HG02623 (cell line): ENCODE measurements at regions not wholly inside any gene's neighbourhood (a gene's known extent, or its start where the extent isn't known, plus 50 kb on each side); places are given as distances from the start of the nearest gene placed in this dataset.

ENCODE experiments used
- ATAC-seq: cut with Tn5 transposase; IDR thresholded peaks from one replicate; pipeline ENCODE4 v1.9.1; 2021; ENCODE audit warnings: moderate library complexity; ENCODE audit not compliant: unreplicated experiment

DNA sequence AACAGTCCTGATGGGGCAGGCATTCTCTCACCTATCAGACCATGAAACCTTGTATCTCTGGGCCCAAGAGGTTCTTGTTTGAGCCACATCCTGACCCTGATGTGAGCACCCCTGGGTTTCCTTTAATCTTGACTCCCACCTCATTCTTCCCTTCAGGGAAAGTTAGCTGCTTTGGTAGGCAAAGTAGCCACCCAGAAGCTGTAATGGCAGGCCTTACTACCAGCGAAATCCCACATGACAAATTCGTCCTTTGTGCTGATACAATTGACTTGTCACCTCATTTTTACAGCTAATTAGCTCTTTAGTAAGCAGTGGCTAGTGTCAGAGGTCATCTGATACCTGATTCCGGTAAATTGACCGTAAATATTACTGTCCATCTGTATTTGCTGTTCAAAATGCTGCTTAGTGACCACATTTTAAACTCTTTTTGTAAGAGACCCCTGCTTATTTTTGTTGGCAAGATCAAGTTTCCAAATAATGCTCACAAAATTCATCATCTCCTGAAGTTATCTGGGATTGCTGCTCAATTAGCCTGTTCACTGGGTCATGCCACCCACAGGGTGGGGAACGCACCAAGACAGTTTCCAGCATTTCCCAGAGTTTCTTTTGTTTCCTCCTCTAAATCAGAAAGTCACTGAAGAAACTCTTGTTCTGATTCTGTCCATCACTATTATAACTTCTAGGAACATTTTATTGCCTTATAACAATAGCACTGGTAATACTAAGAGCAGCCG lies 329.7 kb downstream of the GPAT3 start:
- no peak for ATAC-seq

DNA sequence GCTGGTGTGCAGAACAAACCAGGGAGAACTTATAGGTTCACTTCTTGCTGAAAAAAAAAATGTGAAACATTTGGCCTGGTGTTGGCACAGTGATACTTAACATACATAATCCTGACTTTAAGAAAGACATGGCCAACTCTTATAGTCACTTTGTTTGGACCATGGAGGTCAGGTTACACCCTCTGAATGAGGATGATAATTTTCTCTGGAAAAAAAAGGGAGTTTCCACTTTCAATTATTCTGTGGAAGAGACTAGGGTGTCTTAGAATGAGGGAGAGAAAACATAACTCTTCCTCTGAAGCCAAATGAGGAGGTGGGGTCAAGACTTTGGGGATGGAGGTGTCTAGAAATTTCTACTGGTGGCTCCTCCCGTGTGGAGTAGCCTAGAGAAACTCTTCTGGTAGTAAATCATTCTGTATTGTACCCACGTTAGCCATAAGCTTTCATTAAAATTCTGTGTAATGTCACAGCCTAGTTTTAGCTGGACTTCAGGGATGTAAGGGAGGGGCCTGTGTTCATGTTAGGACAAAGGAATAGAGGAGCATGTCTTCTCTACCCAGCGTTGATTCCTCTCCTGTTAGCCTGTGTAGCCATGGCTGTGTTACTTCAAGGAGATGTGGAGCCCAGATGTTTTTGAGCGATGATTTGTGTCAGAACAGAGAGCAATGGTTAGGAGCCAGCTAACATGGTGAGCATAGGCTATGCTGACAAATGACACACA lies 328.3 kb downstream of the GPAT3 start:
- ATAC-seq = no peak

DNA sequence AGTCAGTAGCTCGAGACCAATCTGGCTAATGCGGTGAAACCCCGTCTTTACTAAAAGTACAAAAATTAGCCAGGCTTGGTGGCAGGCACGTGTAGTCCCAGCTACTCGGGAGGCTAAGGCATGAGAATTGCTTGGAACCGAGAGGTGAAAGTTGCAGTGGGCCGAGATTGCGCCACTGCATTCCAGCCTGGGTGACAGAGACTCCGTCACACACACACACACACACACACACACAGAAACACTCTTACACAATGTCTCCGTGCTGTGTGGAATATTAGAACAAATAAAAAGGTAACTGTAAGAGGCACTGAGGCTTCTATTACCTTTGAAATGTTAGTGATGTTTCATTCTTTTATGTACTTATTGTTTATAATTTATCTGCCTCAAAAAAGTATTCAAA lies 326.6 kb downstream of the GPAT3 start:
- no peak for ATAC-seq

DNA sequence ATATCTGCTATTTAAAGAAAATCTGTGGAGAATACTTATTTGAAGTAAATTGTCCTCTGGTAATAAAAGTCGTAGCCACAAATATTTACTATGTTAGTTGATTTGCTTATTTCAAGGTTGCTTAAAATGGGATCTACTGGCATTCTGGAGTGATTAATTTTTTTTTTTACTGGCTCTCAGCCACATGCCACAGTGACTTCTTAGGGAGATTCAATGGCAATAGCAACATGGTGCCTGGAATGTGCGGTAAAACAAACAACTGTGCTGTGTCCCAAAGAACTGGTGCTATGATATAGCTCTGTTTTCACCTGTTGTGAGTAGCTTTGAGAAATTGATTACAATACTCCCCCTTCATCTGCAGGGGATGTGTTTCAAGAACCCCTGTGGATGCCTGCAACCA lies 324.3 kb downstream of the GPAT3 start:
- no peak for ATAC-seq

DNA sequence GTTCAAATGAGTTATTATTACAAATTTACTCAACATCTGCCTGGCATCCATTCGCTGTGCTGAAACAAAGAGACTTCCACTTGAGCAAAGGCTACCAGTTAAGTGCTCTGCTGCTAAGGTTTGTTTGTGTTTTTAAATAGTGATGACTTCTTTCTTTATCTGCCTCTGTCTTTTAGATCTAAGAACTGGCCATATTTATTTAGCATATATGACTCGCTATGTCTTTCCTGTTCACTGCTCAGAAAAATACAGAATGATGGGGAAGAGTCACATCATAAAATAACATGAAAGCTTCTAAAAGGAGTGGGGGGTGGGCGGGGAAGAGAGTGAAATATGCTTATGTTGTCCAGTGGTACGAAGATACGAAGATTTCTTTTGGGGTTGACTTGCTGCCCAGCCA lies 322.2 kb downstream of the GPAT3 start:
- no peak for ATAC-seq

DNA sequence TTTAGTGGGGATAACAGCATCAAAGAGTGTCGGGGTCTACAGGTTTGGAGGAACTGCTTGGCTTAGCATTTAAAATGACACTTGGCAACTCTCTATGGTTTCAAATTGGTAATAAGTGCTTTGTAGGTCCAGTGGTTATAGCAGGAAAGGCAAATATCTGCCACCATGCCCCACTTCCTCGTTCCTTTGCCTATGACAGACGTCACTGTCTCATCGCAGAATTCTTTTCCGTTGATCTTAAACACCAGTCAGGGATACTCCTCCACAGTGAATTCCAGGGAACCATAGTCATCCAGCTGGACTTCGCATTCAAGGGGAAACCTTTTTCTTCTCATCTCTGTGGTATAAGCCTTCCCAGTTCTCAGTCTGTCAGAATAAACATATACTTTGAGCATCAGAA lies 319.1 kb downstream of the GPAT3 start:
- ATAC-seq = no peak

DNA sequence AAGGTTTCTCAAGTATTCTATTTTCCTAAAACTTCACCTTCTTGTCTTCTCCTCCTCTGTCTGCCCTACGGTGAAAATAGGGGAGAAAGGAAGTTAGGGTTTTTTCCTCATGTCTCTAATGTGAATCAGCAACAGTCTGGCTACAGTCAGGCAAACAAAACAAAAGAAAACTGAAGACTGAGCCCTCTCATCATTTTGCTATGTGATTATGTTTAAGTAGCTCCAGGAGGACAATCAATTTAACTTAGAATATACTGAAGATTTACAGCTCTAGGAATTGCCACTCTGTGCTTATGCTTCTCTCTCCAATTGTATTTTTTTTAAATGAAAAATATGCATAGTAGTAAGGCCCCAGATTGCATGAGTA lies 316.2 kb downstream of the GPAT3 start:
- no peak for ATAC-seq

DNA sequence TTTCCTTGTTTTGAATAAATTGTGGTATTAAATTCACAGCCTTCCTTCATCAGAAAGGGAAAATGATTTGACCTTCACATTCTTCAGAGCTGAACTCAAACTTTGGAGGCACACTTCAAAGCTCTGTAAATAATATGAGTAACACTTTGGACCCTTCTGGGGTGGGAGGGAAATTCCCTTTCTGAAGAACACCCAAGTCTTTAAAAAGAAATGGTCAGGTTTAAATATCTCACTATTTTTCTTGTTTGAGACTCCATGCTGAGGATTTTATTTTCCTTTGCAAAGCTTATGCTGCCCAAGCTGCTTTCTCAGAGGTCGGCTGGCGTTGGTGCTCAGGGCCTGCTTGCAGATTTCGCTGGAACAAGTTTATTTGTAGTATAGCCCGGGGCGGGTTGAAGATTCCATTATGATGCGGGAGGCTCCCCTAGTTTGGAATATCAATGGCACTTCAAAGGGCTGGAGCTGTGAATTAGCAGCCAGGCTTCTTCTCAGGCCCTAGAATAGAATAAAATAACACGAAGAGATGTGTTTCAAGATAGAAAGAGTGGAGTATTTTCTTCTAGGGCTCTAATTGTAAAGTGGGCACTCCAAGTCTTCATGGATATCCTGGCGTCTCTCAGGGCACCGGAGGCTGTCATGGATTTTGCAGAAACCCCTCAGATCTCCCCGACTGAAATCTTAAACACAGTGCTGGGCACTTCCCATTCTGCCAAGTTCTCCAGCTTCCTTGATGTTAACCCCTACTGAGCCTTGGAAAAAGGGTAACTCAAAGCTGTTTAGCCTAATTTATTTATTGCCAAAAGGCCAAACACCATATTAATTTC lies 315.6 kb downstream of the GPAT3 start:
- ATAC-seq = no peak

DNA sequence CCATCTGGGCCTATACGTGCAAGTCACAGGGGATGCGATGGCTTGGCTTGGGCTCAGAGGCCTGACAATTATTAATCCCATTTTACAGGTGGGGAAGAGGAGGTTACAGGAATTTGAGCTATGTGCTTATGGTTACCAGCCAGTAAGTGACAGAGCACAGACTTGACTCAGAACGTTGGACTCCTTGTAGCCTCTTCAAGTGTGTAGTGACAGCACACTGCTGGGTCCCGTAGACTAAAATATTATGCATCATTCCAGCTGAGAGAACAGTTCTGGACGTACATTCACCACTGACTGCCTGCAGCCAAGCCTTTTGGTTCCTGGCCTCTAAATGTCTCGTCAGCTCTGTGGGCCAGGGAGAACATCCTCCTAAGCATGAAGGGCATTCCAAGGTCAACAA lies 314.5 kb downstream of the GPAT3 start:
- no peak for ATAC-seq

DNA sequence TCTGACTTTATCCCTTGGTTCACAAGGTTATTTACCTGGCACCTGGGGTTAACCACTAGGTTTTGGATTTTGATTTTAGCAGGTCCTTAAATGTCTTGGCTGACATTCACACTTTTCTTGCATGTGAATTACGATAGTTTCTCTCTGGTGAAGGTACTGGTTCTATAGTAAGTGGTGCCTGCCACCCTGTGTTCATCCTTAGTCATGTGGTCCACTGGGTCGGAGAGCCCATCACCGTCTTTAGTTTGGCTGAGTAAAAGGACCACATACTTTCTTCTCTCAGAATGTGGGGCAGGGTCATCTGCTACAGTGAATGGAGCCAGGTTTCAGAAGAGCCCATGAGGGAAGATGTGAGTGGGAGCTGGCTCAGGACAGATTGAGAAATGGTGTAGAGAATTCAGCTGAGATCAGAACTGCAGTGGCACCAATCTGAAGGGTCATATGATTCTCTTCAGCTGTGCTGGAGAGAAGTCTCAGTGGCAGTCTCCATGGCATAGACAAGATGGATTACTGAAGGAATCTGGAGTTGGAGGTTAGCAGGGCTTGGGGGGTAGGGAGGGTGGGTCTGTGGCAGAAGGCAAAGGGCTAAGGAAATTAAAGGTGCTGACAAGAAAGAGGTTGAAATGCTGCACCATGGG lies 310.4 kb downstream of the GPAT3 start:
- ATAC-seq = no peak

DNA sequence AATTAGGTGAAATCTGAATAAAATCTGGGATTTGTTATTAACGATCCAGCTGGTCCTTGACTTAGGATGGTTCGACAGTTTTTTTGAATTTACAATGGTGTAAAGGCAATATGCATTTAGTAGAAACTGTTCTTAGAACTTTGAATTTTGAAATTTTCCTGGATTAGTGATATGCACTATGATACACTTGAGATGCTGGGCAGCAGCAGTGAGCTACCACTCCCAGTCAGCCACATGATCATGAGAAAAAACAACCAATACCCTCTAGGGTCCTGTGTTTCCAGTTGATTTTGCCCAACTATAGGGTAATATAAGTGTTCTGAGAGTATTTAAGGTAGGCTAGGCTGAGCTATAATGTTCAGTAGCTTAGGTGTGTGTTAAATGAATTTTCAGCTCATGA lies 303.7 kb downstream of the GPAT3 start:
- no peak for ATAC-seq

DNA sequence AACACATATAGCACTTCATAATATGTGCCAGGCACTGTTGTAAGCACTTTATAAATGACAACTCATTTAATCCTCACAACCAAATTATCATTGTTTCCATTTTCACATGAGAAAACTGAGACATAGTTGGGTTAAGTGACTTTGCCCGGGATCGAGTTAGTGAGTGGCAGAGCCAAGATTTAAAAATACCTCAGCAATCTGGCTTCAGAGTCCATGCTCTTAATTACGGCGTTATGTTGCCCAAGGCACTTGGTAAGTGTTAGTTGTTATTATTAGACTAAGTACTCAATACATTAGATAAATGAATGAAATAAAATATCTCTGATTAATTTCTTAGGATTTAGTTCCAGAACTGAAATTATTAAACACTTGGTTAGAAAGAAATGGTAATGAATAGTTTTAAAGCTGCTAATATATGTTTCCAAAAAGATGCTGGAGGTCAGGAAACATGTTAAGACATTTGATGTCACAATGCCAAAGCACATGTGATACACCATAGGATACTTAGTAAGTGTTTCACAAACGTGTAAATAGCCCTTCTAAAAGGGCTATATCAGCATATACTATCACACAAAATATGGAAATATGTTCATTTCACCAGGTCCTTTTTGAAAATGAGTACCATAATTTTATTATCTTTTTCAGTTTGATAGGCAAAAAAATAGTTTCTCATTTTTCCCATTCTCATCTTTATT lies 301.9 kb downstream of the GPAT3 start:
- no peak for ATAC-seq

DNA sequence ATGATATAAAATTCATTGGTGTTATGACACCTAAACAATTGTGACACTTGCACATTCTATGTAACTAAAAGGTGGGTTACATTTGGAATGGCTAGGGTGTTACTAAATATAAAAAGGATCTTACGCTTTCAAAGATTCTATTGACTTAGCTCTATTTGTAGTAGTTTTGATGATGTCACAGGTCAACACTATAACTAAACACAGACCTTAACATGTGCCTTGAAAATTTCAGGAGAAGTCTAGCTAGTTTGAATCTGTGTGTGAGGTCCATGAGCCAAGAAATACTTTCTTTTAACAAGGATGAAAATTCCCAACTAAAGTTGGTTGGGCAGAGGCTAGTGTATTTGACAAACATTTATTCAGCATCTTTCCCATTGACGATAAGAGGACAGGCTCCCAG lies 298.0 kb downstream of the GPAT3 start:
- ATAC-seq = no peak

DNA sequence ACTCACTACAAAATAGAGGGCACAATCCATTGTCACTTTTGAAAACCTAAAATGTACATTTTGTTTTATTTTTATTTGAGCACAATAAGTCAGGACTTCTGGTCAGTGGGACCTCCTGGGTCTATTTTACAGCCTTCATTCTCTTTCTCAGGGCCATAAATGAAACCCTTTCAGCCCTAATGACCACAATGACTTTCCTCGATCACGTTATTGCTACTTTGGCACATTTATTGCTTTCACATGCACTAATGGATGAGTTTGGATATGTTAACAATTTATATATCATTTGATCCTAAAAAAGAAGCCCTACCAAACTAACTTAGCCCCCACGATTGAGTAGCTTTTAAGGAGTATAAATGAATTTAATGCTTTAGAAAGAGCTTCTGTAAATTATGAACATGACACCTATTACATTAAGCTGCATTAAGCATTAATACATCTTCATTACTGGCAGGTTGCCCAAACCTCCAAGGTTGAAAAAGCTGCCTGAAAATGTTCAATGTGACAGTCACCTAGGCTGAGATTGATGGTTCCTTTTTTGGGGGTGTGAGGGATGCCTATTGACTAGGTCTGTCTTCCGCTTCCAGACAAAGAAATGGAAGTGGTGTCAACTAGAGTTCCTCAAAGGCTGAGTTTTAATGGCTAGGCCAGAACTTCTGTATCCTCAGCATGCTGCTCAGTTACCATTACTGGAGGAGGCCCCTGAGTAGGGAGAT lies 296.4 kb downstream of the GPAT3 start:
- ATAC-seq = no peak

DNA sequence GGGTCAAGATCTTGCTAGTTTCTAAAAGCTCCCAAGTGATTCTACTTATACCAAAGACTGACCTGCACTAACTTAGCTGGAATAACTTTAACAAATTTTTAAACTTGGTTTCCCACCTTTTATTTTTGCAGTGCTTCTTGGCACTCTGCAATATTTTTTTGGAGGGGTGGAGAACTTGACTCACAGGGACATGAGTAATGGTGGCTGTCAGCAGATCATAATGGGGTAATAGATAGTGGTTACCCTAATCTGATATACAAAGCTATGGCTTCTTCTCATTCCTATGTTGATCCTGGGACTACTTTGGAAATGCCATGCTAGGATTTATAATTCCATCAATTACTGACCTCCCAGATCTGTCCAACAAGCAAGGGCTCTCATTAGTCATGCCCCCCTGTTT lies 295.7 kb downstream of the GPAT3 start:
- no peak for ATAC-seq

DNA sequence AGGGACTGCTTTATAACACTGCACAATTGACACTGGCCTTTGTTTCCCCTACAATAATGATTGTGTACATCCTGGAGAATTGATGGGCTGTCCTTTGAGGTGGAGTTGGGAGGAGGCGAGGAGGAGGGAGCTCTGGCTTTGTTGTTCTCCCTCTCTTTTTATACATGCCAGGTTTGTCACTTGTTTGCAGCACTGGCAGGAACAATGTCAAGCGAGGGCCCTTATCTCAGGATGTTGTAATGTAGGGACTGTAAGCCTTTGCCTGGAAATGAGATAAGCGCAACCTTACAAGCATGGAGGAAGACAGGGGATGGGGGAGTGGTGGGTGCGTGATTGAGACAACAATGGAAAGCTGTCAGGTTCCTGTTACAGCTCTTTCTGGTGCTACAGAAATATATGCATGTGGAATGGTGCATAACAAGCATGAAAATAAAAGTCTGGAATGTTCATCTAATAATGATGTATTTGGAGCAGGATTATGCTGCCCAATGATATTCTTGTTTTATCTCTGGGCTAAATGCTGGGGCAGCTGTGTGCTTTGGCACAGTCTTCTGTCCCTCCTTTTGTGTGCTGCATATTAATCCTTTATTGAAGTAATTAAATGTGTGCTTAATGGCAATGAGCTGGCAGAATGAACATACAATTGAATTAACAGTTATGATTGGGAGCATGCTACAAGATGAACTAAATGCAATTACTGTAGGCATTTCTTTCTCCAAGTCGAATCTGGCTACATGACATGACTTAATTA lies 294.4 kb downstream of the GPAT3 start:
- ATAC-seq = no peak

DNA sequence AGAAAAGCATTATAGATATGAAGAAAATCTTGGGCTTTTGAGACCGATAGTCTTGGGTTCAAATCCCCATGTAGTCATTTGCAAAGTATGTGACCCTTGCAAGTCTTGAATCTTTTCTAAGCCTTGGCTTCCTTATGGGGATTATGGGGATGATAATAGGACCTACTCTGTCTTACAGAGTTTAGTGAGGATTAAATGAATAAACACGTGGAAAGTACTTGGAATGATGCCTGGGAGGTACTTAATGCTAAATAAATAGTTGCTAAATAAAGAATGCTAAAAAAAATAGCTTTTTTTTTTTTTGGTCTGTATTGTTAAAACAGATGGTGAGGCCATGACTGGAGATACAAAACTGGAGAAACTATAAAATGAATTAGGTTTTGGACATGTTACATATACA lies 292.7 kb downstream of the GPAT3 start:
- ATAC-seq = no peak

DNA sequence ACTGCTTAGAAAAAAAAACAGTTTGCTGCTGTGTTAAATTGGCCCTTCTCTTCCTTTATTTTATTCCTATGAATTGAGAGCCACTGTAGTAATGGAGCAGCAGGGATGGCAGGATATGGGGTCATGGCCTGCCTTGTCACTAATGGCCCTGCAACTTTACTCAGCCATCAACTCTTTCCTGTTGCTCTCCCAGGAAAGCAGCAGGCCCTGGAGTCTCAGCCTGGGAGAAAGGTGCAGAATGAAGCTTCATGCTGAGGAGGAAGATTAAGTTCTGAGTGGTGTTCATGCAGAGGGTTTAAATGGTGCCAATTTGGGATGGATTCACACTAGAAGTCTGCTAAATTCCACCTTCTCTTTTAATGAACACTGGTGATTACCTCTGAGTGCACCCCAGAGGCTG lies 285.6 kb downstream of the GPAT3 start:
- no peak for ATAC-seq

DNA sequence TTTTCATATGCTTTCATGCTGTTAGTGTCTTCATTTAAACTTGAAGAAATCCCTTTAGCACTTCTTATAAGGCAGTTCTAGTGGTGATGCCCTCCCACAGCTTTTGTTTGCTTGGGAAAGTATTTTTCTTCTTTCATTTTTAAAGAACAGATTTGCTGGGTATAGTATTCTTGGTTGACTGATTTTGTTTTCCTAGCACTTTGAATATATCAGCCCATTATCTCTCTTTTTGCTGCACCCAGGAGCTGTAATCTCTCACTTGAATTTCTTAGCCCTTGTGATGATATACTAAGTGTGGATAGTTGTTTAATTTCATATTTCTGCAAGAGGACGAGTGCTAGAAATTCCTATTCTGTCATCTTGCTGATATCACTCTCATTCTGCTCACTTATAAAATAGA lies 283.7 kb downstream of the GPAT3 start:
- no peak for ATAC-seq

DNA sequence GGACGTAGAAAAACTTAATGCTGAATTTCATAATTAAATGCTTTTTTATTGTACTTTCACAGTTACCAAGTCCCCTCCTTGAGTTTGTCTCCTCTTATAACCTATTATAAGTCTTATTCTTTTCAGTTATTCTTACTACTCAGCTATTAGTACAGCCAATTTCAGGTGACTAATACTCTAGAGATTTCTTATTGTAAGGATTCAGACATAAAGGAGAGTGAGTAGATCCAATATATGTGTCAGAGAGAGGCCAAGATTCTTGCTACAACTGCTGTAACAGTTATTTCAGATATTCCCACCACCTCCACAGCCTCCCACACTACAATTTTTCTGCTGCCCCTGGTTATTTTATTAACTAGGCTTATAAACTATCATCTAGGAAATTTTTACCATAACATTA lies 274.5 kb downstream of the GPAT3 start:
- no peak for ATAC-seq
